Glomerular endothelial cell (primary cell): ENCODE measurements at regions not wholly inside any gene's neighbourhood (a gene's known extent, or its start where the extent isn't known, plus 50 kb on each side); places are given as distances from the start of the nearest gene placed in this dataset.

Source experiments
- DNase-seq: peaks from one replicate; pipeline ENCODE4 v3.0.0-alpha.2; 2011; ENCODE audit warnings: low read depth, low spot score; ENCODE audit errors: extremely low read depth

GRCh38 chr2:6557737-6558136 lies 308.0 kb downstream of the CMPK2 start:
- DNase-seq, result no peak

GRCh38 chr2:6562771-6563170 lies 302.9 kb downstream of the CMPK2 start:
- DNase-seq, result no peak

- no peak for DNase-seq
These were observed 301.4 kb downstream of the CMPK2 start for GRCh38 chr2:6564326-6564725.

GRCh38 chr2:6574121-6574520 lies 291.6 kb downstream of the CMPK2 start:
- no peak for DNase-seq

- DNase-seq, result no peak
These were observed 289.4 kb downstream of the CMPK2 start for GRCh38 chr2:6576302-6576701.

- no peak for DNase-seq
These were observed 287.7 kb downstream of the CMPK2 start for GRCh38 chr2:6577960-6578359.

GRCh38 chr2:6578416-6578815 lies 287.3 kb downstream of the CMPK2 start:
- DNase-seq, result no peak

GRCh38 chr2:6579281-6579680 lies 286.4 kb downstream of the CMPK2 start:
- no peak for DNase-seq

GRCh38 chr2:6580982-6581381 lies 284.7 kb downstream of the CMPK2 start:
- DNase-seq, result no peak

- no peak for DNase-seq
These were observed 276.6 kb downstream of the CMPK2 start for GRCh38 chr2:6589150-6589549.

GRCh38 chr2:6590442-6590841 lies 275.3 kb downstream of the CMPK2 start:
- no peak for DNase-seq

GRCh38 chr2:6602471-6602870 lies 263.2 kb downstream of the CMPK2 start:
- no peak for DNase-seq

GRCh38 chr2:6605836-6606505 lies 259.7 kb downstream of the CMPK2 start:
- no peak for DNase-seq

GRCh38 chr2:6617794-6618193 lies 247.9 kb downstream of the CMPK2 start:
- no peak for DNase-seq

- no peak for DNase-seq
These were observed 247.5 kb downstream of the CMPK2 start for GRCh38 chr2:6618201-6618600.

- no peak for DNase-seq
These were observed 242.0 kb downstream of the CMPK2 start for GRCh38 chr2:6623746-6624145.

- DNase-seq, result no peak
These were observed 239.2 kb downstream of the CMPK2 start for GRCh38 chr2:6626401-6627012.

GRCh38 chr2:6627316-6627715 lies 238.4 kb downstream of the CMPK2 start:
- no peak for DNase-seq

GRCh38 chr2:6630209-6630608 lies 235.5 kb downstream of the CMPK2 start:
- DNase-seq, result no peak

GRCh38 chr2:6635296-6635695 lies 230.4 kb downstream of the CMPK2 start:
- DNase-seq, result no peak

- no peak for DNase-seq
These were observed 228.4 kb downstream of the CMPK2 start for GRCh38 chr2:6637330-6637729.

GRCh38 chr2:6639929-6640620 lies 225.6 kb downstream of the CMPK2 start:
- no peak for DNase-seq
